Liver (tissue), 3 donors: ENCODE measurements at regions not wholly inside any gene's neighbourhood (a gene's known extent, or its start where the extent isn't known, plus 50 kb on each side); places are given as distances from the start of the nearest gene placed in this dataset.

Experiments
- GABPA ChIP-seq, 2 donors: IDR thresholded peaks in 1 of 2; conservative IDR thresholded peaks in 1 of 2; 2 replicates each; pipeline ENCODE4 v1.6.1; 2016; ENCODE audit warnings: antibody characterized with exemption in 2 of 2, mild to moderate bottlenecking in 1 of 2, moderate library complexity in 1 of 2
- SP1 ChIP-seq: IDR thresholded peaks from 2 replicates; pipeline ENCODE4 v1.6.1; 2018; ENCODE audit warnings: antibody characterized with exemption, mild to moderate bottlenecking
- TAF1 ChIP-seq: conservative IDR thresholded peaks from 2 replicates; pipeline ENCODE4 v1.6.1; 2016; ENCODE audit warnings: antibody characterized with exemption, mild to moderate bottlenecking
- TF ChIP-seq, protein P1 (sequence below): fragments of 150-350 bp; IDR thresholded peaks from 2 replicates; pipeline ENCODE4 v1.5.1; 2017; ENCODE audit warnings: improper control_type of control experiment, low read depth, low read length; ENCODE audit not compliant: missing input control
- donor health status: healthy.
- donor health status: healthy.

DNA sequence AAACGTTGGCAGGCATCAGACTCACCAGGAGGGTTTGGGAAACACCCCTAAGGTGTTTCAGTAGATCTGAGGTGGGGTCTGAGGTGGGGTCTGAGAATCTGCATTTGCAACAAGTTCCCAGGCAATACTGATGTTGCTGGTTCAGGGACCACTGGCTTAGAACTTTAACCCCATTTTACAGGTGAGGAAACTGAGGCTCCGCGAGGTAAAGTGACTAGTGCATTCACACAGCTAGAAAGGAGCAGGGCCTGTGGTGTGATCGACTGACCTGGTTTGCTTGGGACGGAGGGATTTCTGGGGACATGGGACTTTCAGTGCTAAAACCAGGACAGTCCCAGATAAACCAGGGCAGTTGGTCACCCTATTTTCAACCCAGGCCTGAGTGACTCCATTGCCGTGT, 81.4 kb upstream of the ZNF618 start:
- TF ChIP-seq, protein P1, sequence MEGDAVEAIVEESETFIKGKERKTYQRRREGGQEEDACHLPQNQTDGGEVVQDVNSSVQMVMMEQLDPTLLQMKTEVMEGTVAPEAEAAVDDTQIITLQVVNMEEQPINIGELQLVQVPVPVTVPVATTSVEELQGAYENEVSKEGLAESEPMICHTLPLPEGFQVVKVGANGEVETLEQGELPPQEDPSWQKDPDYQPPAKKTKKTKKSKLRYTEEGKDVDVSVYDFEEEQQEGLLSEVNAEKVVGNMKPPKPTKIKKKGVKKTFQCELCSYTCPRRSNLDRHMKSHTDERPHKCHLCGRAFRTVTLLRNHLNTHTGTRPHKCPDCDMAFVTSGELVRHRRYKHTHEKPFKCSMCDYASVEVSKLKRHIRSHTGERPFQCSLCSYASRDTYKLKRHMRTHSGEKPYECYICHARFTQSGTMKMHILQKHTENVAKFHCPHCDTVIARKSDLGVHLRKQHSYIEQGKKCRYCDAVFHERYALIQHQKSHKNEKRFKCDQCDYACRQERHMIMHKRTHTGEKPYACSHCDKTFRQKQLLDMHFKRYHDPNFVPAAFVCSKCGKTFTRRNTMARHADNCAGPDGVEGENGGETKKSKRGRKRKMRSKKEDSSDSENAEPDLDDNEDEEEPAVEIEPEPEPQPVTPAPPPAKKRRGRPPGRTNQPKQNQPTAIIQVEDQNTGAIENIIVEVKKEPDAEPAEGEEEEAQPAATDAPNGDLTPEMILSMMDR: no peak
- TF ChIP-seq GABPA (IDR thresholded peaks at IDR 0.05 in 1 of 2, conservative IDR thresholded peaks at IDR 0.05 in 1 of 2) (no peak), TAF1 (no peak), SP1 (no peak)
